Adrenal gland (tissue), 5 donors: ENCODE measurements at regions not wholly inside any gene's neighbourhood (a gene's known extent, or its start where the extent isn't known, plus 50 kb on each side); places are given as distances from the start of the nearest gene placed in this dataset.

Experiments used
- CTCF ChIP-seq, 6 experiments: fragments of 450-650 bp in 4 of 6; fragments of 200-600 bp in 2 of 6; sonication (generic) in 1 of 6; IDR thresholded peaks; 1 replicate in 5 of 6; 2 replicates in 1 of 6; pipeline versions ENCODE4 v1.5.1 to v1.8.0; 2016 to 2021; ENCODE audit warnings: antibody characterized with exemption in 6 of 6, mild to moderate bottlenecking in 2 of 6, moderate library complexity in 1 of 6
- POLR2A ChIP-seq, 2 donors: fragments of 450-650 bp; IDR thresholded peaks; one replicate each; pipeline ENCODE4 v1.6.1; 2017; ENCODE audit warnings: antibody characterized with exemption in 2 of 2, mild to moderate bottlenecking in 2 of 2, moderate library complexity in 1 of 2
- donor health status: DM: no; HTN: no; CAD: no.

GRCh38 chr6:144718431-144718830 lies 433.3 kb downstream of the UTRN start:
- TF ChIP-seq POLR2A (IDR thresholded peaks at IDR 0.05): no peak
- no peak for TF ChIP-seq CTCF (IDR thresholded peaks at IDR 0.05)
